GM13976 (cell line): ENCODE measurements at regions not wholly inside any gene's neighbourhood (a gene's known extent, or its start where the extent isn't known, plus 50 kb on each side); places are given as distances from the start of the nearest gene placed in this dataset.

Source experiments
- DNase-seq: peaks from one replicate; pipeline ENCODE4 v3.0.0; 2012; ENCODE audit warnings: low spot score
- in situ Hi-C: fragments of 300-500 bp; cut with MboI; formaldehyde crosslinking; loops from one replicate; pipeline ENCODE4 v1.12.0; 2022; ENCODE audit warnings: low sequenced_read_pairs, mixed read lengths, inconsistent platforms; ENCODE audit not compliant: unreplicated experiment
- TF ChIP-seq, protein P1 (sequence below): IDR thresholded peaks from 2 replicates; pipeline ENCODE4 v1.5.1; 2012; ENCODE audit warnings: borderline replicate concordance, mild to moderate bottlenecking; ENCODE audit not compliant: insufficient read depth; ENCODE audit errors: extremely low read depth, missing control alignments, control extremely low read depth

DNA sequence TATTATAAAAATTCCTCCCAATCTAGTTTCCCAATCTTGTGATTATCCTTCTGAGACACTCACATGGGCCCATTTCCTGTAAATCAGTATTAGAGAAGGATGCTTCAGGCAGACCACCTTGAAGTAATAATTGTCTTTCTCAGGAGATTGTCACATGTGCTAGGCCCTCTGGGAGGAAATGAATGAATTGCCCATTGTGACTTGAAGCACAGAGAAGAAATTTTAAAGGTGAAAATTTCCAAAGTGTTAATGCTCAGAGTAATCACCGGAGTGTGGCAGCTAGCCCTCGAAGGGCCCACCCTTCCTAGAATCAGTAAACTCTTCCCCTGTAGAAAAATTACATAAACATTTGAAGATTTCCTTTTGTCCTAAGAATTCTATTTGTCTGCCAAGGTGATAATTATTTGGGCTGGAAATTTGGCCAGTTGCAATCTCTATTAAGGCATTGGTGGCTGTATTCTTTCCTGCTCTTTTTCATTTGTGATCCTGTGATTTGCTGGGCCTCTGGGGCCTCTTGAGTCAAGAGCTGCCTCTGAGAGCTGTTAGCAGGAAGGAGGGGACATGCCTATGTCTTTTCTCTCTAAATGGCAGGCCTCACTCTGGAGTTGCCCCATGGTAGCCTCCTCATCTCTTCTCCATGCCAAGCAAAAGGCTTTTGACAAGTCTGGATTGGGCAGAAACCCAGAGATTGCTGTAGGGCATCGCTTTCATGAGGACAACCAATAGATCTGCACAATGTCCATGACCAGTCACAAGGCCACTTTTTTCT, 371.5 kb upstream of the ACTBL2 start:
- TF ChIP-seq, protein P1, sequence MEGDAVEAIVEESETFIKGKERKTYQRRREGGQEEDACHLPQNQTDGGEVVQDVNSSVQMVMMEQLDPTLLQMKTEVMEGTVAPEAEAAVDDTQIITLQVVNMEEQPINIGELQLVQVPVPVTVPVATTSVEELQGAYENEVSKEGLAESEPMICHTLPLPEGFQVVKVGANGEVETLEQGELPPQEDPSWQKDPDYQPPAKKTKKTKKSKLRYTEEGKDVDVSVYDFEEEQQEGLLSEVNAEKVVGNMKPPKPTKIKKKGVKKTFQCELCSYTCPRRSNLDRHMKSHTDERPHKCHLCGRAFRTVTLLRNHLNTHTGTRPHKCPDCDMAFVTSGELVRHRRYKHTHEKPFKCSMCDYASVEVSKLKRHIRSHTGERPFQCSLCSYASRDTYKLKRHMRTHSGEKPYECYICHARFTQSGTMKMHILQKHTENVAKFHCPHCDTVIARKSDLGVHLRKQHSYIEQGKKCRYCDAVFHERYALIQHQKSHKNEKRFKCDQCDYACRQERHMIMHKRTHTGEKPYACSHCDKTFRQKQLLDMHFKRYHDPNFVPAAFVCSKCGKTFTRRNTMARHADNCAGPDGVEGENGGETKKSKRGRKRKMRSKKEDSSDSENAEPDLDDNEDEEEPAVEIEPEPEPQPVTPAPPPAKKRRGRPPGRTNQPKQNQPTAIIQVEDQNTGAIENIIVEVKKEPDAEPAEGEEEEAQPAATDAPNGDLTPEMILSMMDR, result no peak
- in situ Hi-C loops, result no loop called here
- no peak for DNase-seq

DNA sequence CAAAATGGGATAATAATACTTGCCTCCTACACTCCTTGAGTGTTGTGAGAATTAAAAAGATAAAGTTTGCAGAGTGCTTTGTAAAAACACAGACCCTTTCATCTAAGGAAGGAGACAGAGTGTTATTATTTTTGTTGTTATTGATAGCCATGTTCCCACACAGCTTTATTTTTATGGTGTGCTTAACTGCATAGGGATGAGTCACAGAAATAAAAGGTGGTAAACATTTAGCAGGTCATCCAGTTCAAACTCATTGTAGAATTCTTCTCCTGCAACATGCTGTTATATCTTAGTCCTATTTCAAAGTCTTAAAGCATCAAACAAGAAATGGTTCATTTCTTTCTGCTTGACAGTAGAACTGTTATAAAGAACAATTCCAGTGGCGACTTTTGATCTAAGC, 367.5 kb upstream of the ACTBL2 start:
- DNase-seq, result no peak
- TF ChIP-seq, protein P1, result no peak
- in situ Hi-C loops, result no loop called here

DNA sequence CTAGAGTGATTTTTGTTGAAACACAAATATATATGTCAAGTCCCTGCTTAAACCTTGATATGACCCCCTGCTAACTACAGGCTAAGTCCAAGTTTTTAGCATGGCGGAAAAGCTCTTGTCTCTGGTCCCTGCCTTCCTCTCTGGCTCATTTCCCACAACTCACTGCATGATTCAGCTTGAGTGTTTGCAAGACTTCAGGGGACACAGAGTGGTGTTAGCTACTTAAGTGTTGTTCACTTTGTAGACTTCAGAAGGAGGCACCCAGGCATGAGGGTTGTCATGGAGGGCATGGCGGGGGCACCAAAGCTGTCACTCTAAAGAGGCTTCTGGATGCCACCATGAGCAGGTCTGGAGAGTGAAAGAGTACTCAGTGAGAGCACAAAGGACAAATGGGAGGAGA, 362.4 kb upstream of the ACTBL2 start:
- DNase-seq, result no peak
- TF ChIP-seq, protein P1, result no peak
- in situ Hi-C loops, result no loop called here

DNA sequence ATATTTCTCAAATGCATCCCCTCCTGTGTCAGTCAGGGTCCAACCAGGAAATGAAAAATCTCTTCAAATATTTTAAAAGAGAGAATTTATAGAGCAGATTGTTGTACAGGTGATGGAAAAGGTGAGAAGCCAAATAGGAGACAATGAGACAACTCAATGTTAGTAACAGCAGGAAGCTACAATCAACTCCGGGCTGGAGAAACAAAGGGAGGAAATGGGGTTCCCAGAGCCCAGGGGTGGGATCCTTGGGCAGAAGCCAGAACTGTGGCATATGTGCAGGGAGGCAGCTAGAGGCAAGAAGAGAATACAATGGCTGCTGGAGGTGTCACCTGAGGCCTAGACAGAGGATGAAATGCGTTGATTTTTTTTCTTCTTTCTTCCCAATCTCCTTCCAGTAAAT, 361.8 kb upstream of the ACTBL2 start:
- TF ChIP-seq, protein P1, result no peak
- no peak for DNase-seq
- in situ Hi-C loops, result no loop called here

DNA sequence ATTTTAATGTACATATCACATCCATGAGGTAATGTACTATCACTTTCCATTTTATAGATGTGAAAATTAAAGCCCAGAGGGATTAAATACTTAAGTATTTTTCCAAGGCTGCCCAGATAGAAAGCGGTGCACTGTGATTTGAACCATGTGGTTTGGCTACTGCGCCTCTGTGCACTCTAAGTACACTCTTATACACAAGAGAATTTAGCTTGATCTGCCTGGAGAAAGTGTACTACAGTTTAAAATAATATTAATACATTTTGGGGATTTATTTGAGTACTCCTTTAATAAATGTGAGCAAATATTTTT, 360.4 kb upstream of the ACTBL2 start:
- DNase-seq, result no peak
- TF ChIP-seq, protein P1, result no peak
- in situ Hi-C loops, result no loop called here

DNA sequence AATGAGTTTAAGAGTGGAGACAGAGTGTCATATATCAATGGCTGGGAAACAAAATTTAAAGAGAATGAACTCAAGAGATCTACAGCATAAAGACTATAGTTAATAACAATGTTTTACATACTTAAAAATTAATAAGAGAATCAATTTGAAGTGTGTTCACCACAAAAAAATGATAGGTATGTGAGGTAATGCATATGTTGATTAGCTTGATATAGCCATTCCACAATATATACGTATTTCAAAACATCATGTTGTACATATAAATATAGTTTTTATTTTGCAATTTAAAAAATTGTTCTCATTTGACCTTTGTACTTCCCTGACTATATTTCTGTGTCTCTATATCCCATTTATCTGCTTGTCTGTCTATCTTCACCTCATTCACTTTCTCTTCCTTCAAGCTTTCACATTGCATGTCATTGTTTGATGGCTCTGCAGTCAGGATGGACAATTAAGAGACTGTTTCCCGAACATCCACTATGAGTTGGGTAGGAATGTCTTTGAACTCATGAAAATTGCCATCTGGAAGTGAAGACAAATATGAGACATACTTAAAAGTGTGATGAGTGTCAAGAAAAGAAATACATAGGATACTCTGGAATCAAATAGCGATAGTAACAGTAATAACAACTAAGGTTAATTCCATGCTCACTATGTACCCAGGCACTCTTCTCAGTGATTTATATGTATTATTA, 359.9 kb upstream of the ACTBL2 start:
- in situ Hi-C loops, result no loop called here
- no peak for DNase-seq
- TF ChIP-seq, protein P1, result no peak
